ENCODE measurements at regions not wholly inside any gene's neighbourhood (a gene's known extent, or its start where the extent isn't known, plus 50 kb on each side); places are given as distances from the start of the nearest gene placed in this dataset.

DNA sequence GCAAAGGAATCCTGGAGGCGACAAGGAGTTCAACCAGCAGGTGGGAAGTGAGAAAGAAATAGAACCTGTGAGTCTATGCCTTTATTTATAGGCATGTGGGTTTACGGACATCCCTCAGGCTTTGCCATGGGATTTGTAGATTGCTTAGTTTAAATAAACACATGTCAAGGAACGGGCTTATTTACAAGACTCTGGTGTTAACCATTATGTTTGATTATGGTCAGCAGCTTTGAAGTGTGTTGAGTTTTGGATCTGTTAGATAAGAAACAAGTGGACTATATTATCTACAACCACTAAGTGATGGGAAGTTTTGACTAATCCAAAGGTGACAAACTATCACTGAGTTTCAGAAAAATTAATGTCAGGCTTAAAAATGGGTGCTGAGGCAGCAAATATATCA lies 143.2 kb downstream of the SLITRK5 start:
- TF ChIP-seq, protein P1, sequence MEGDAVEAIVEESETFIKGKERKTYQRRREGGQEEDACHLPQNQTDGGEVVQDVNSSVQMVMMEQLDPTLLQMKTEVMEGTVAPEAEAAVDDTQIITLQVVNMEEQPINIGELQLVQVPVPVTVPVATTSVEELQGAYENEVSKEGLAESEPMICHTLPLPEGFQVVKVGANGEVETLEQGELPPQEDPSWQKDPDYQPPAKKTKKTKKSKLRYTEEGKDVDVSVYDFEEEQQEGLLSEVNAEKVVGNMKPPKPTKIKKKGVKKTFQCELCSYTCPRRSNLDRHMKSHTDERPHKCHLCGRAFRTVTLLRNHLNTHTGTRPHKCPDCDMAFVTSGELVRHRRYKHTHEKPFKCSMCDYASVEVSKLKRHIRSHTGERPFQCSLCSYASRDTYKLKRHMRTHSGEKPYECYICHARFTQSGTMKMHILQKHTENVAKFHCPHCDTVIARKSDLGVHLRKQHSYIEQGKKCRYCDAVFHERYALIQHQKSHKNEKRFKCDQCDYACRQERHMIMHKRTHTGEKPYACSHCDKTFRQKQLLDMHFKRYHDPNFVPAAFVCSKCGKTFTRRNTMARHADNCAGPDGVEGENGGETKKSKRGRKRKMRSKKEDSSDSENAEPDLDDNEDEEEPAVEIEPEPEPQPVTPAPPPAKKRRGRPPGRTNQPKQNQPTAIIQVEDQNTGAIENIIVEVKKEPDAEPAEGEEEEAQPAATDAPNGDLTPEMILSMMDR (conservative IDR thresholded peaks at IDR 0.05; ENCODE audit: low read depth, low read length), result no peak
- no peak for TF ChIP-seq EZH2 (IDR thresholded peaks at IDR 0.05; ENCODE audit: low read length, unreplicated experiment)
